Stimulated activated naive B cell treated with anti-CD40 and anti-IgM and Interleukin-4, amounts not matched to agents 10 μg/mL and 1 μg/mL and 100 μg/mL, for 72 hours (primary cell): ENCODE measurements at regions not wholly inside any gene's neighbourhood (a gene's known extent, or its start where the extent isn't known, plus 50 kb on each side); places are given as distances from the start of the nearest gene placed in this dataset.

ENCODE experiments used
- ATAC-seq, 2 donors: fragments of 150-1000 bp; cut with Tn5 transposase; replicated peaks; 2 replicates each; pipeline ENCODE4 v1.10.0; 2021; ENCODE audit warnings: moderate library complexity in 1 of 2
- DNase-seq: peaks from one replicate; pipeline ENCODE4 v3.0.0; 2021
- H3K27ac Mint-ChIP-seq: one replicate; pipeline ENCODE4 v1.8.0; 2022; ENCODE audit warnings: mild to moderate bottlenecking, mixed read lengths
- H3K27me3 Mint-ChIP-seq, 2 donors: one replicate each; pipeline ENCODE4 v1.8.0; 2022; ENCODE audit warnings: mixed read lengths in 2 of 2
- H3K36me3 Mint-ChIP-seq, 2 donors: one replicate each; pipeline ENCODE4 v1.8.0; 2022; ENCODE audit warnings: mixed read lengths in 2 of 2, mild to moderate bottlenecking in 1 of 2
- H3K4me1 Mint-ChIP-seq, 2 donors: one replicate each; pipeline ENCODE4 v1.8.0; 2022; ENCODE audit warnings: mixed read lengths in 2 of 2, mild to moderate bottlenecking in 1 of 2
- H3K4me3 Mint-ChIP-seq, 2 donors: one replicate each; pipeline ENCODE4 v1.8.0; 2022; ENCODE audit warnings: mild to moderate bottlenecking in 2 of 2, mixed read lengths in 2 of 2, moderate library complexity in 1 of 2
- H3K9me3 Mint-ChIP-seq, 2 donors: one replicate each; pipeline ENCODE4 v1.8.0; 2022; ENCODE audit warnings: mixed read lengths in 2 of 2, mild to moderate bottlenecking in 1 of 2

DNA sequence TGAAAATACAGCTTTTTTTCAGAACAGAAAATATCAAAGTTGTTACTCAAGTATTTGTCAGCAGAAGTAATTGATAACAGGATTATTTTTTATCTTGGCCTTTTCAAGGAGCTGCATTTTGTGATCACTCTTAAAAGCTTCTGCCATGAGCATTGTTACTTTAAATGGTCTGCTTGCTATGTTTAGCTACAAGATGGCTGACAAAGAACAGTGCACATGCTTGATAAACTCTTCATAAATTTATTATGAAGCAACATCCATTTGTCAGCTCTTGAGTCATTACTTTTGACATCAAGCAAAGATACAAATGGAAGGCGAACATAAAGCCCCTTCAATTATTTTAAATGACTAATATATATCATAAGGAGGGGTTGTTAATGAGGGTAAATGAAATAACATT is 205.4 kb upstream of the RPS6KA3 start:
- H3K9me3 Mint-ChIP-seq = no peaks in the 10 kb centered on the region
- no peaks in the 10 kb centered on the region for H3K36me3 Mint-ChIP-seq
- DNase-seq = no peak
- H3K4me1 Mint-ChIP-seq = no peaks in the 10 kb centered on the region
- H3K27ac Mint-ChIP-seq = no peak overlapping the region
- H3K27me3 Mint-ChIP-seq = peaks cover 0 to 4% of the 10 kb centered on the region in 2 donors
- ATAC-seq = no peak
- no peak overlapping the region for H3K4me3 Mint-ChIP-seq

DNA sequence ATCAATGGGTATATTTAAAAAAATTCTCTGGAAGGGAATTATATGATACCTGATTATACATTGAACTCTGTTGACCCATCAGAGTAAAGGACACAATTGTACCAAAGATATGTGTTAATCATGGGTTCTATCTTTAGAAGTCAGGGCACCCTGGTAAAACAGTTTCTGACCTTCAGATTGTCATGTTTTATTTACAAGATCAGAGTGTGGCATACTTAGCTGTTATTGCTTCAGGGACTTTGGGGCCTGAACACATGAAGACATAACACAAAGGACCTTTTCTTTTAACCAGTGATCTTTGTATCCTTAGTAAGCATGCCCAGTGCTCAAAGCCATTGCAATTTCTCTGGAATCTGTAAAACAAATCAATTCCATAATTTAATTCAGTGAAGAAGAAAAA is 204.8 kb upstream of the RPS6KA3 start:
- no peak overlapping the region for H3K27ac Mint-ChIP-seq
- no peaks in the 10 kb centered on the region for H3K9me3 Mint-ChIP-seq
- no peaks in the 10 kb centered on the region for H3K4me1 Mint-ChIP-seq
- H3K27me3 Mint-ChIP-seq = peaks cover 0 to 4% of the 10 kb centered on the region in 2 donors
- no peak for ATAC-seq
- no peaks in the 10 kb centered on the region for H3K36me3 Mint-ChIP-seq
- DNase-seq = no peak
- H3K4me3 Mint-ChIP-seq = no peak overlapping the region

DNA sequence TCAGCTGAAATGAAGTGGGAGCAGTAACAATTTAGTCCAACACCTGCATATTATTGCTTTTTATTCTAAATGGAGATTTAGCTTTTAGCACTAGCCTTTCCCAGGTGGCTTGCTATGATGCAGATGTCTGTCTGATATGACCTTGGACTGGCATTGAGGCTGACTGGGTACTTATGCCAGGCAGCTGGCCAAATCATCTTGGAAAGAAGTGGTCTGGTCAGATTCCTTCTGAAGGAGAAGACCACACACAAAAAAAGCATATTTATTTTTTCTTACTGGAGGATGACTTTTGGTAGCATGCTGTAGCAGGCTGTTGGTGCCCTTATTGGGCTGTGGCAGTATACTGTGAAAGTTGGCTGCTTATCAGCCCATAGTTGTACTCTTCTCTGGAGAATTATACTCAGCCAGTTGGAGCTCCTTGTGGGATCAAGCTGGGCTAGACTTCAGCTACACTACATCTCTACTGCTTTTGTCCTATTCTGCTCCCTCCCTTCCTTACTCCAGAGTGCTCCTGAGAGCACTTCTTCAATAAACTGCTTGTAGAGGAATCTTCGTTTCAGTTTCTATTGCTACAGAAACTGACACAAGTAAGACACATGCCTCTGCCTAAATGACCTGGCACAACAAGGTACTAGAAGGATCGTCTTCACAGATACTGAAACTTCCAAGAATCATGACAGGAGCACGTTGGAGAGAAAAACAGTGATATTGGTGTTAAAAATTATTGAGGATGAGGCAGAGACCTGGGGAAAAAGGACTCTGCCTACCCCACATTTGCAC is 196.8 kb upstream of the RPS6KA3 start:
- DNase-seq = no peak
- H3K4me3 Mint-ChIP-seq = peak overlapping the region in 1 of 2 donors; percentile 35
- peaks cover 0 to 1% of the 10 kb centered on the region in 2 donors for H3K9me3 Mint-ChIP-seq
- H3K36me3 Mint-ChIP-seq = no peaks in the 10 kb centered on the region
- no peak overlapping the region for H3K27ac Mint-ChIP-seq
- peaks cover 0 to 26% of the 10 kb centered on the region in 2 donors for H3K27me3 Mint-ChIP-seq
- ATAC-seq = no peak
- H3K4me1 Mint-ChIP-seq = peaks cover 11 to 33% of the 10 kb centered on the region in 2 donors

DNA sequence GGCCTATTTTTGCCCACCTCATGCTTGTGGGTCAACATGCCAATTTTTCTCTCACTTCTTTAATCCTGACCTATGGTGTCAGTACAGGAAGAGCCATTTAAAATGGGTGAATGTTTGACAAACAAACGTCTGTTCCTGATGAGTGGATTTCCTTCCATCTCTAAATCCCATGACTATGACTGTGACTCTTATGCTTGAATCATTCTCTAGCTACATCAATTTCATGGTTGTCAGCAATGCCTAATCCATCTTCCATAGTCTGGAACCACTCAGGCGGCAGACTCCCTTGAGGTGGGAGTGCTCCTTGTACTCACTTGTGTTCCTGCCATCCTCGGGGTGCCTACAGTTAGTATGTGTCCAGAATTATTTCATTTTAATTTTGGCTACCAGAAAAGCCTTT is 194.9 kb upstream of the RPS6KA3 start:
- no peak for DNase-seq

DNA sequence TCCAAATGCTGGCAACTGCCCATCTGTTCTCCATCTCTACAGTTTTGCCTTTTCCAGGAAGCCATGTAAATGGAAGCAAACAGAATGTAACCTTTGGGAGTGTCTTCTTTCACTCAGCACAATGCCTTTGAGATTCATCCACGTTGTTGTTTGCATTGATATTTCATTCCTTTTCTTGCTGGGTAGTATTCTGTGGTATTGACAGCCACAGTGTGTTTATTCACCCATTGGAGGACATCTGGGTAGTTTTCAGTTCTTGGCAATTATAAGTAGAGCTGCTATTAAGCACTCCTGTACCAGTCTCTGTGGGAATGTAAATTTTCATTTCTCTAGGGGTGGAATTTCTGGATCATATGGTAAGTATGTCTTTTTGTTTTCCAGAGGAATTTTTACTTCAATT is 194.3 kb upstream of the RPS6KA3 start:
- no peak overlapping the region for H3K4me3 Mint-ChIP-seq
- H3K27ac Mint-ChIP-seq = peak overlapping the region; percentile 47
- peaks cover 0 to 24% of the 10 kb centered on the region in 2 donors for H3K27me3 Mint-ChIP-seq
- no peak for ATAC-seq
- H3K9me3 Mint-ChIP-seq = peaks cover 3 to 4% of the 10 kb centered on the region in 2 donors
- DNase-seq = no peak
- peaks cover 0 to 1% of the 10 kb centered on the region in 2 donors for H3K36me3 Mint-ChIP-seq
- peaks cover 11 to 34% of the 10 kb centered on the region in 2 donors for H3K4me1 Mint-ChIP-seq

More for the DNA sequence above, 194.9 kb upstream of the RPS6KA3 start:
- no peak overlapping the region for H3K4me3 Mint-ChIP-seq
- ATAC-seq = no peak
- H3K9me3 Mint-ChIP-seq = peaks cover 1 to 2% of the 10 kb centered on the region in 2 donors
- peaks cover 11 to 34% of the 10 kb centered on the region in 2 donors for H3K4me1 Mint-ChIP-seq
- no peak overlapping the region for H3K27ac Mint-ChIP-seq
- H3K36me3 Mint-ChIP-seq = peaks cover 0 to under 1% of the 10 kb centered on the region in 2 donors
- H3K27me3 Mint-ChIP-seq = peaks cover 0 to 24% of the 10 kb centered on the region in 2 donors

DNA sequence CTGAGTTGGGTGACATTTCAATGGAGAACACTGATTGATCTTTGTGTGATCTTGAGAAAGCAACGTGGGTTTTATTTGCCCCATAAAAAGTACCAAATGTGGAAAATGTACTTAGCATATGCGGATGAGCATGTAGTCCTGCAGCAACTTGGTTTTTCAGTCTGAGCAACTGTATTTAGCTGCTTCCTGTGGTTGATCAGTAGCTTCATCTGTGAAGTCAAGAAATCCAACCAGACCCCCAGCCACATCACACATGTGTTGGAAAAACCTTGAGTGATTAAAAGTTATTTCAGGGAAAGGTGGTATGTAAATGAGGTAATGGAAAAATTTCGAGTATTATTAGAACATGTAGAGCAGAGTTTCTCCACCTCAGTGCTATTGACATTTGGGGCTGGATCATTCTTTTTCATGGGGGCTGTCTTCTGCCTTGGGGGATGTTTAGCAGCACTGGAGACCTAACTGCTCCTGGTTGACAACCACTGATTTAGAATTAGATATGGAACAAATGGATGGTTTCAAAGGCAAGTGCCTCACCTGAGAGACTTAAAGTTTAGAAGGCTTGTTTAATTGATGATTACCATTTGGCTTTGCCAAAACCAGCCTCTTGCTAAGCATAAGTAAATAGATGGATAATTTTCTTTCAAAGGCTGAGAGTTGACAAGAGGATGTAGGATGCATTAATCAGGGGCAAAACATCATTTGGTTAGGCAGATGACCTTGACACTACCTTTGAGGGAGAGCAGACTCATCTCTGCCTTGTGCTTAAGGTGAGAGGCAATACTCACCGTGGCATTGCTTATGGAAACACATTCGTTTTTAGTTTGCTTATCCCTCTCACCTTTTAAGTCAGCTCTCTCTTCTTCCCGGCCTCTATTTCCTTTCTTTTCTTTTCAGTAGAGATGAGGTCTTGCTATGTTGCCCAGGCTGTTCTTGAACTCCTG is 193.0 kb upstream of the RPS6KA3 start:
- DNase-seq (no peak), ATAC-seq (peak; percentile 57 to 64)
- Mint-ChIP-seq H3K4me3 (peak overlapping the region in 1 of 2 donors; percentile 58), H3K9me3 (peaks cover 2 to 4% of the 10 kb centered on the region in 2 donors), H3K36me3 (peaks cover 0 to 1% of the 10 kb centered on the region in 2 donors), H3K4me1 (peaks cover 11 to 34% of the 10 kb centered on the region in 2 donors), H3K27ac (peak overlapping the region; percentile 75), H3K27me3 (peaks cover 0 to 21% of the 10 kb centered on the region in 2 donors)

DNA sequence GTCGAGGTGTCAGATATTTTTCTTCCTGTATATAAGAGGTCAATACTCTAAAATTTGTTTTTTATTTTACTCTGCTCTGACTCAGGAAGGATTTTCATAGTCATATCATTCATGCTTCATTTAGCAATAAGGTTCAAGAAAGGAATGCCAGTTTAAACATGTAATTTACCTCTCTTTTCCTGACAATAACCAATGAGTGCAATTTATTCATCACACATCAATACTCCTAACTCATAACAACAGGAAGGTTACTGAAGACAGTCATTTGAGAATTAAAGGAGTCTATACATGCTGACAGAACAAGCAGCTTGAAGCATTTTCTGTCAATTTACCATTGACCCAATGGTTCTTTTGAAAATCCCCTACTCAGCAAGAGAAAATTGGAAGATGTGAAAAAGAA is 190.3 kb upstream of the RPS6KA3 start:
- Mint-ChIP-seq H3K4me1 (peaks cover 14 to 41% of the 10 kb centered on the region in 2 donors), H3K27ac (no peak overlapping the region), H3K27me3 (peaks cover 0 to 21% of the 10 kb centered on the region in 2 donors), H3K36me3 (peaks cover 0 to 1% of the 10 kb centered on the region in 2 donors), H3K4me3 (no peak overlapping the region), H3K9me3 (peaks cover 2 to 4% of the 10 kb centered on the region in 2 donors)
- ATAC-seq (no peak), DNase-seq (no peak)

DNA sequence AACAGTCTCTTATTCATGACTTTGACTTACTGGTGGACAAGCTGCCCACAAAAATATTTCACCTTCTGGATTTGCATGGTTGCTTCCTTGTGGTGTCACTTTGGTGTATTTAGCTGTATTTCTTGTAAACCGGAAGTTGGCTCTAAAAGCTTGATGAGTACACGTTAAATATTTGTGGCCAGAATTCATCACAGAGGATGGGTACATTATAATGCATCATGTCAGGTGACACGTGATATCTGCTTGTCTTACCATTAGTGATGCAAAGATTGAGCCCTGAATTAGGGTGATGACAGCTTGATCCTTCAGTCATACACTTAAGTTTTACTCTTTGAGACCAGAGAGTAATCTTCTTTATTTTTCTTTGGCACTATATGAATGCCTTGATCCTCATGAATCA is 188.3 kb upstream of the RPS6KA3 start:
- Mint-ChIP-seq H3K4me3 (no peak overlapping the region), H3K4me1 (peaks cover 12 to 24% of the 10 kb centered on the region in 2 donors), H3K27me3 (peaks cover 0 to 9% of the 10 kb centered on the region in 2 donors), H3K36me3 (peaks cover 0 to 1% of the 10 kb centered on the region in 2 donors), H3K27ac (no peak overlapping the region), H3K9me3 (peaks cover 4 to 9% of the 10 kb centered on the region in 2 donors)
- ATAC-seq (no peak), DNase-seq (no peak)

DNA sequence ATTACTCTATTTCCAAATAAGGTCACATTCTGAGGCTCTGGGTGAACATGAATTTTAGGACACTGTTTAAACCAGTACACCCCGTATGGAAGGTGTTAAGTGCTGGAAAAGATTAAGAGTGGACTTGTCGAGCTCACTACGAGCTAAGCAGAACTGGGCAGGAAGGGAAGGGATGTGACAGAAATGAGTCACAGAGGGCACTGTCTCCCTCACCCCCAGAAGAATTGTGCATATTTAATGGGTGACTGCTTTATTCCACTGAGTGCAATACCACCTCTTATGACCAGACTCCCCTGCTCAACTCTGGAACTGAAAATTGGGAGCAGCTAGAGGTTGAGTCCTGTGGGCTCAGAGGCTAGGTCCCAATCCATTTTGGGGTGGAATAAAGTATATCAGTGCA is 187.4 kb upstream of the RPS6KA3 start:
- Mint-ChIP-seq H3K36me3 (peaks cover 0 to 1% of the 10 kb centered on the region in 2 donors), H3K9me3 (peaks cover 4 to 9% of the 10 kb centered on the region in 2 donors), H3K4me1 (peaks cover 7 to 15% of the 10 kb centered on the region in 2 donors), H3K4me3 (no peak overlapping the region), H3K27ac (no peak overlapping the region), H3K27me3 (peaks cover 0 to 9% of the 10 kb centered on the region in 2 donors)
- DNase-seq = no peak
- peak; percentile 68 to 87 for ATAC-seq

DNA sequence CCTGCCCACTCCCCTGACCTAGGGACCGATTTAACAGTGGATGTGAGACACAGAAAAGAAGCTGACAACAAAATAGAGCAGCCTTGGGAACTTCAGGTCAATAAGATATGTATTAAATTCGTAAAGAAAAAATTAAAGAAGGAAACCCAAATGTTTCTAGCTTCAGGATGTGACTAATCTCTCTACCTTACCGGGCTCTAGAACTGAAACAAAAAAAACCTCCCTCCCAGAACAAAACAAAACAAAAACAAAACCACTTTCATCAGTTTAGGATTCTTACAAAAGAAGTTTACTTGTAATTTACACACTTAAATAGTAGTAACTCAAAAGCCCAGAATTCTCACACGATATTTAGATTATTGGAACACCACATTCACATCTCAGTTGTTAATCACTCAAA is 185.8 kb upstream of the RPS6KA3 start:
- Mint-ChIP-seq H3K27ac (no peak overlapping the region), H3K36me3 (peaks cover 0 to 1% of the 10 kb centered on the region in 2 donors), H3K9me3 (peaks cover 4 to 9% of the 10 kb centered on the region in 2 donors), H3K27me3 (peaks cover 0 to 4% of the 10 kb centered on the region in 2 donors), H3K4me1 (peaks cover 10 to 15% of the 10 kb centered on the region in 2 donors), H3K4me3 (no peak overlapping the region)
- ATAC-seq = peak in 1 of 2 donors; percentile 31
- DNase-seq = no peak

DNA sequence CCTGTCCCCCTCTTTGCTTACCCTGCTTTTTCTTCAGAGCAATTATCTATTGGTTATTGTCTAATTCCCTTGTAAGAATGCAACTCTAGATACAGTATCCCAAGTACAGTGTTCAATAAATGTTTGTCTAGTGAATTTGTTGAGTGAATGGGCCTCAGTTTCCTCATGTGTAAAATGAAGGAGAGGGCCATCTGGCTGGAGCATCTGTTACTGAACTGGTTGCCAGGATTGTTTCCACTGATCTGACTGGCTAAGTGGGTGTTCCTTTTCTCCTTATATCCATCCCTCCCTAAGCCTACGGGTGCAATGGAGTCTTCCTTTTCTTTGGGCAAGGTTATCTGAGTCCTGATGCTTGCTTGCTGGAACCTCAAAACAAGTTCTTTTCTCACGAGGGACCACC is 185.2 kb upstream of the RPS6KA3 start:
- peaks cover 10 to 20% of the 10 kb centered on the region in 2 donors for H3K4me1 Mint-ChIP-seq
- ATAC-seq (no peak), DNase-seq (no peak)
- H3K27ac Mint-ChIP-seq = no peak overlapping the region
- H3K27me3 Mint-ChIP-seq = peaks cover 0 to 4% of the 10 kb centered on the region in 2 donors
- H3K4me3 Mint-ChIP-seq = no peak overlapping the region
- H3K9me3 Mint-ChIP-seq = peaks cover 4 to 9% of the 10 kb centered on the region in 2 donors
- H3K36me3 Mint-ChIP-seq = peaks cover 0 to 1% of the 10 kb centered on the region in 2 donors

DNA sequence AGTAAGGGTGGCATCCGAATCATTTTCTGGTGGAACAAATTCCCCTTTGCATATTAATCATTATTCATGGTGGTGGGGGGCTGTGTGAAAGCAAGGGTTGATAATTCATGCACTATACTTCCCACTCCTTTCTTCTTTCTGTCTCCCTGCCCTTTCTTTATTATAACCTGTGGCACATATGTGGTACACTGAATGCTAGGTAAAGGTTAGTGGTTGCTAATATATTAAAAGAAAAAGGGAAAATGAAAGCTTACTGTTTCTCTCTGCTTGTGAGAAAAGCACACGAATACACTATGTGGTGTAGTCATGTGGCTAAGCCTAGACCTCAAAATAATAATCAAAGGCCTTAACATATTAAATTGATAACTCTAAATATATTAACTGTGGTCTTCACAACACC is 178.4 kb upstream of the RPS6KA3 start:
- no peak overlapping the region for H3K27ac Mint-ChIP-seq

DNA sequence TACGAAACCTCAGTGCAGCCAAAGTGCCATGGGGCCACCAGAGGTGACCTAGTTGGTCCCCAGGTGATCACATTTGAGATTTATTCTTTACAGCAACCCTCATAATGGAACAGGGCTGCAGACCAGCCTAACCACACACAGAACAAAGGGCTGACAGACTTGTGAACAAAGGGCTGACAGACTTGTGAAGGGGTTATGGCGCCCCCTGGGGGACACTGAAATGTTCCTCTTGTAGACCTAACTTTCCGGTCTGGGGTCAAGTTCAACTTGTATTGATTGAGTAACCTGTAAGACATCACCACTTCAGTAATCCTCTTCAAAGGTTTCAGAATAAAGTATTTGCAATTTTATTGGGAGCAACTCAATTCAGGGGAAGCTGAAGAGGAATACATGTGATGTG is 175.9 kb upstream of the RPS6KA3 start:
- Mint-ChIP-seq H3K36me3 (no peaks in the 10 kb centered on the region), H3K4me3 (no peak overlapping the region), H3K4me1 (peaks cover 0 to 8% of the 10 kb centered on the region in 2 donors), H3K27ac (no peak overlapping the region), H3K9me3 (no peaks in the 10 kb centered on the region), H3K27me3 (peaks cover 0 to 13% of the 10 kb centered on the region in 2 donors)
- ATAC-seq = peak; percentile 91 to 97
- peak; percentile 55 for DNase-seq

More for the DNA sequence above, 178.4 kb upstream of the RPS6KA3 start:
- peaks cover 0 to 13% of the 10 kb centered on the region in 2 donors for H3K27me3 Mint-ChIP-seq
- H3K4me3 Mint-ChIP-seq = no peak overlapping the region
- DNase-seq (no peak), ATAC-seq (peak in 1 of 2 donors; percentile 42)
- H3K9me3 Mint-ChIP-seq = no peaks in the 10 kb centered on the region
- no peaks in the 10 kb centered on the region for H3K36me3 Mint-ChIP-seq
- H3K4me1 Mint-ChIP-seq = peaks cover 5 to 17% of the 10 kb centered on the region in 2 donors

DNA sequence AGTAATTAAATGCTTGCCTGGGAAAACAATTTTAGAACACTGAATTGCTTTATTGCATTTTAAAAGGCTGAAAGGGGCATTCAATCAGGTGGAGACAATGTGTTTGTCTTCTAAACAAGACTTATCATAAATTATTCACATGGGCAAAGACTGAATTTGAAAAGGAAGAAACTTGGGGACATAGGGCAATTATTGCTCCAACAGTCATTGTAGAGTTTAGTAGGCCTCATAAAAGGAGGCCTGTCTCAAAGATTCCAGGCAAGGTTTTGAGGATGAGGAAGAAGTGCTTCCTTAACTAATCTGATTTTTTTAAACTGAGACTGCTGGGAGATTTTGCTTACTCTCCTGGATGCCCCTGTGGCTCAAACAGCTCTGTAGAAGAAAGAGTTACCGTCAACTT is 174.4 kb upstream of the RPS6KA3 start:
- ATAC-seq = no peak
- H3K4me3 Mint-ChIP-seq = no peak overlapping the region
- H3K27me3 Mint-ChIP-seq = peaks cover 0 to 13% of the 10 kb centered on the region in 2 donors
- no peaks in the 10 kb centered on the region for H3K9me3 Mint-ChIP-seq
- H3K36me3 Mint-ChIP-seq = no peaks in the 10 kb centered on the region
- no peak overlapping the region for H3K27ac Mint-ChIP-seq
- H3K4me1 Mint-ChIP-seq = no peaks in the 10 kb centered on the region
- DNase-seq = no peak
